GM18511 (cell line): ENCODE measurements at regions not wholly inside any gene's neighbourhood (a gene's known extent, or its start where the extent isn't known, plus 50 kb on each side); places are given as distances from the start of the nearest gene placed in this dataset.

ENCODE experiments used
- ATAC-seq: cut with Tn5 transposase; IDR thresholded peaks from one replicate; pipeline ENCODE4 v1.9.1; 2021; ENCODE audit warnings: mild to moderate bottlenecking, moderate library complexity; ENCODE audit not compliant: unreplicated experiment

DNA sequence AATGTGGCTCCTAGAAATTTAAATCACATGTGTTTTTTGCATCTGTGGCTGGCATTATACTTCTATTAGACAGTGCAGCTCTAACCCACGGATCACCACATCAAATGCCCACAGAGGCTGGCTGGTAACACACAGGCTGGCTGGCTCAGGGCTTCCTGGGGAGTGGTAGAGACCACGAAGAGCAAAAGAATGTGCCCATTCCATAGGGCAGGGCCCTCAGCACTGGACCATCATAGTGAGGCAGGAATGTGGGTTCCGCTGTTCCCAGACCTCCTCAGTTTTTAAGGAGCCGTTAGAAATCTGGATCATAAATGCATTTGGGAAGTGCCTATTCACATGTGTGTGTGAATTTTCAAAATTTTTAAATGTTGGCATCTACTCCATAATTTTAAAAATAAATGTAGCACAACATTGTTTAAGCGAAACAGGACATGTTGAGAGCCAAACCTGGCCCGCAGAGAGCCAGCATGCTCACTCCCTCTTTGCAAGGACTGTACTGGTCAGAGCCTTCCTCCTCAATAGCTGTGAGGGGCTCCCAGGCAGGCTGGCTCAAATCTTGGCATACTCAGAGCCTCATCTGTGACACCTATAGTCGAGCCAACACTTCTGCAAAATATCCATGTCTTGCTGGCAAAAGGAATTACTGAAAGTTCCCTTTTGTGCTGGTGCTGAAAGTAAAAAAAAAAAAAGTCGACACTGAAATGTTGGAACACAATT, 190.5 kb downstream of the FNDC1 start:
- no peak for ATAC-seq

DNA sequence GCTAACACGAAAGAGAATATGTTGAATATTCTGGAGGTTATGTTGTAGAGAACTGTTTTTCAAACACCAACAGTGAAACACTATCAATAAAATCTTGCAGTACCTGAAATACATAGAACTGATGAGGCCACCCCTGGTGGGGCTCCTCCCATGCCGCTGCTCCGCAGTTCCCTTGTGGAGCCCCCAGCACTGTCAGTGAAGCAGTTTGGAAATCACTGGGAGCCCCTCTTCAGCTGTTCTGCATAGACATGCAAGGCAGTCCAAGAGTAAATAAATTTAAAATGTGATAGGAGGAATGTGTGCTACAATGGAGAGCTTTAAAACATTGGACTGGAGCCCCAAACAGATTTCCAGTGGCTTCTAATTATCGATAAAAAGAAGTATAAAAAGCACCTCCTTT, 189.4 kb downstream of the FNDC1 start:
- ATAC-seq, result no peak

DNA sequence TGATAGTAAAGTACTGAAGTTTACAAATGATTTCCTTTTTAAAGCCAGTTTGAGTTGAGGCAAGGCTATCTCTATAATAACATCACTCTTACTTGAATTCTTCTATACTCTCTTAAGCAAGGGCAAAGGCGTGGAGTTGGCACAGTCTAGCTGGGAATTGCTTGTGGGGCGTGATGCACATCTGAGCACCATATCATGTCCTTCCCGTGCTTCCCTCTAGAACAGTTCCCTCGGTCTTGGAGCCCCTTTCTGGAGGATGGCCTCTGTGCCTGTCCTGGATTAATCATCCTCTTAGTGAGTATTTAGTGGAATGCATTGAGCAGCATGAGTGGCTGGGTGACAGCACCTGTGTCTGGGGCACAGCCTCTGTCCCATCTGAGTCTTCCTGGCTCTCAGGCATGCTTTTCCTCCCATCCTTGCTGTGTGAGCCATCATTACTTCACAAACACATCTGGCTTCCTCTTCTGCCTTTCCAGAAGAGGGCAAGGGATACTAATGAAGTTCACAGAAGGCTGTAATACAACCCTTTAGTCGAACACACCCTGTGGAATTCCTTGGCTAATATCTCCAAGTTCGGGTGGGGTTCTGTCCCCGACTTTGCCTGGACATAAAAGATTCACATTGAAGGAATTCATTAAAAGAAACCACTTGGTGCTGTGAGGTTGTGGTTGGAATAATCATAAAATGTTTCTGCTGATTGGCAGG, 188.2 kb downstream of the FNDC1 start:
- no peak for ATAC-seq

DNA sequence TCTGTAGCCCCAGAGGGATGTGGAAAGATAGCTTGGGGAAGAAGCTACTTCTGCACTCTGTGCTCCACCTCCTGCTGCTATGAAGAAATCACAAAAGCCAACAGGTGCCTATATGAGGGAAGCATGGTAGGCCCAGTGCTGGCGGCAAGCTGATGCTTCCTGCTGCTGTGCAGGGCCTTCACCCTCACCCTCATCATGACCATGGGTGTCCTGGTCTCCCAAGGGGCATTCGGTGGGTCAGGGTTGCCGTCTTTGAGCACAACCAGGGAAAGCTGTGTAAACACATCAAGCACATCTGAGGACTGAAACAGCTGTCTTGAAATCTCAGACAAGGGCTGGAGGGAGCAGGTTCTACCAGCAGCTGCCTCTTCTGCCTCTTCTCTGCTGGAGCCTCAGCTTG, 184.0 kb downstream of the FNDC1 start:
- ATAC-seq, result no peak

DNA sequence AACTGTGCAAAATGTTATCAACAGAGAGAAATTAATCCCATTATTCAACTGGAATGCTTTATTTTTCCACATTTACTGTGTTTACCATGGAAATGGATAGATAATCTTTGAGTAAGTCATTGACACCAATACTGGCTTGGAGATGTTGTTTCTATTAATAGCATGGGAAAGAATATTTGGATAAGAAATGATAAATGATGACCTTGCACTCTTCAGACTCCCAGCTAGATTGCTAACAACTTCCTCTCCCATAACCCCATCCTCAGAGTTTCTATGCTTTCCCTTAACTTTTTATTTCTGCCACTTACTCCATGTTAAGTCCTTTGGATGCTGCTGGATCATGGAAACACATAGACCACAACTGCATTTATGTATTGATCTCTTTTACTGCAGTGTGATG, 182.5 kb downstream of the FNDC1 start:
- no peak for ATAC-seq

DNA sequence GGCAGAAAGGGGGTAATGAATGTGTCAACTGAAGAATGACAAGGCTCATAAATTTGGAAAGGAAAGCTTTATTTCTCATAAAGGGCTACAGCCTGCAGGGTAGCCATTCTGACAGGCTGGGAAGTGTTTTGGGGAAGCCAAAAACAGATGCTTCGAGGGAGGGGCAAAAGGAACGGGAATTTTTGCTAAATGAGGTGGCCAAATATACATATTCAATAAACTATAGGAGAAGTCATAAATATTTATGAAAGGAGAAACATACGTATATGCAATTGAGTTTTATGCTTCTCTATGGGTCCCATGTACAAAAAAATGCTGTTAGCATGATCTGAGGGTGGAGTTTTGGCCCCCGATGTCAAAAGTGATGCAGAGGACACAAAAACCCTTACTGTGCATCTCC, 180.7 kb downstream of the FNDC1 start:
- no peak for ATAC-seq

DNA sequence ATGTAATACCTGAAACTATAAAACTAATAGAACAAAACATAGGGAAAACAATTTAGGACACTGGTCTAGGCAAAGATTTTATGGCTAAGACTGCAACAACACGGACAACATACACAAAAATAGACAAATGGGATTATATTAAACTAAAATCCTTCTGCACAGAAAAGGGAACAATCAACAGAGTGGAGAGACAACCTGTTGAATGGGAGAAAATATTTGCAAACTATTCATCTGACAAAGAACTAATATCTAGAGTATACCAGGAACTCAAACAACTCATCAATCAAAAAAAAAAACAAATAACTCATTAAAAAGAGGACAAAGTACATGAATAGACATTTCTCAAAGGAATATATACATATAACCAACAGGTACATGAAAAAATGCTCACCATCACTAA, 174.5 kb downstream of the FNDC1 start:
- ATAC-seq, result no peak

DNA sequence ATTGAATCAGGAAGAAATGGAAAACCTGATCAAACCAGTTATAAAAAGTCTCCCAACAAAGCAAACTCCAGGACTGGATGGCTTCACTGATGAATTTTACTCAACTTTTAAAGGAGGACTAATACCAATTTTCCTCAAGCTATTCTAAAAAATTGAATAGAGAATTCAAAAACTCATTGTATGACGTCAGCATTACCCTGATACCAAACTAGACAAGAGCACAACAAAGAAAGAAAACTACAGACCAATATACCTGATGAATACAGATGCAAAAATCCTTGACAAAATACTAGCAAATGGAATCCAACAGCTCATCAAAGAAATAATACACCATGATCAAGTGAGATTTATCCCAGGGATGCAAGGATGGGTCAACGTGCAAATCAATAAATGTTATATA, 172.9 kb downstream of the FNDC1 start:
- ATAC-seq, result no peak

DNA sequence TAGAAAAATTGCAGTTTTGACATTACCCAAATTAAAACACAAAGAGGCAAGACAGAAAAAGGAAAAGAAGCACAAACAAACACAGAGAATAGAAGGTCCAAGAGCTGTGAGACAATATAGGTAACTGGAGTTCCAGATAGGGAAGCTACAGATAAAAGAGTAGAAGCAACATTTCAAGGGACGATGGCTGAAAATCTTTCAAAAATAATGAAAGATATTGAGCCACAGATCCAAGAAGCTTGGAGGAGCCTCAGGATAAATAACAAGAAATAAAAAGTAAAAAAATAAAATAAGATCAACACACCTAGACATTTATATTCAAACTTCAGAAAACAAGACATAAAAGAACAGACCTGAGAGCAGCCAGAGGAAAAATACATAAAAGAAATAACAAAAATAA, 164.9 kb downstream of the FNDC1 start:
- ATAC-seq, result no peak

DNA sequence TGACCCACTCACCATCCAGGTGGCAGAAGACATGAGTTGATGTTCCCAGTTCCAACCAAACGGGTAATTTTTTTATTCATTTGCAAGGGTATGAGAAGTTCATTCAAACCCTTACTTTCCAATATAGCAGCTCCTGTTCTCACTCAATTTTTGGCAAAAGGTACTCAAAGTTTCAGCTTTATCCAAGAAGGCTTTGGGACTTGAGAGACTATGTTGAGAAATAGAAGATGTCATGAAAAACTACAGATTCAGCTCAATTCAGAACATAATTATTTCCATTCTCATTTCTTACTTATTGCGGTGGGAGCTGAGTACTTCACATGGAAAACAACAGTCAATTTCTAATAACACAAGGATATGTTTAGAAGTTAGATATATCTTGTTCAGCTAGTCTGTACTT, 162.3 kb downstream of the FNDC1 start:
- no peak for ATAC-seq

DNA sequence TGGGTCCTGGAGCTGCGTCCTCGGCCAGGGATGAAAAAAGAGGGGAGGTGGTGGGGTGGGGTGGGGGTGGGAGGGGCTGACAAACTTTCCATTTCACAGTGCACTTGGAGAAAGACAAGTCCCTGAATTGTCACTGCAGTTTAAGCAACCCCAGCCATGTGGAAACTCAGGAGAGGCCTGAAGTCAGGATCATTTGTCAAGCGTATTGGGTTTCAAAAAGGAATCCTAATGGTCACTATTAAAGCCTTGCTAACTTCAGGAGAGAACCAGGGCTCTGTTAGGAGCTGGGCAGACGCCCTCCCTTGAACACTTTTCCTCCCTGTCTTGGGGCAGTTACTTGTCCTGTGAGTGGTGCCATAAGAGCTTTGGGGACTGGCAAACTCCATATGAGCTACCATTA, 159.9 kb downstream of the FNDC1 start:
- no peak for ATAC-seq

DNA sequence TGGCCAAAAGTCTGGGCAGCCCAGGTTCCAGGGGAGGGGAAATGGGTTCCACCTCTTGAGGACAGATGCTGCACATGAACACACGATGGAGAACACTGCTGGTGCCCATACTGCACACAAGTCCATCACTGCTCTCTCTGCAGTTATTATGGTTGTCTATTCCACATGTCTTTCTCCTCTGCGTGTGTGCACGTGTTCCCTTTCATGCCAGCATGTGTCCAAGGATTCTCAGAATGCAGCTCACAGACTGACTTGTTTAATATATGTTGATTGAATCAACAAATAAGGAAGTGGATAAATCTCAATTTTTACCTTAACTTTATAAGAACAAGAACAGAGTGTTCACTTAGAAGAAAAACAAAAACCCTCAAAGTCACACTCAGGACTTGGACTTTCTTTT, 158.9 kb downstream of the FNDC1 start:
- no peak for ATAC-seq

DNA sequence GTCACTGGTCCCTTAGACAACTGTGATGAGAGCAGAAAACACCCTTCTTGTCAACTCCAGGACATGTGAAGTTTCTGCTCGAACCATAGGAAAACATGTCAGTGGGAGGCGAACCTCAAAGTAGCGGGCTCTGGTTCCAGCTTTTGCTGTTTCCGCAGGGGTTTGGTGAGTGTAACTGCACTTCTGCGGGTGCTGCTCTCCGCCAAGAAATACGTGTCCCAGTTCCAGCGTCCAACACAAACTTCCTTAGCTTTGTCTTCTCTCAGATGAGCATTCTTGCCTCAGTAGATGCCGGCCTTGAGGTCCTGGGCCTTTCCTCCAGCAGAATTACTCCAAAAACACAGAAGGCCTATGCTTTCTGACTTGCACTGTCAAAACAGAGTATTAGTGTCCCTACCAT, 156.3 kb downstream of the FNDC1 start:
- no peak for ATAC-seq

DNA sequence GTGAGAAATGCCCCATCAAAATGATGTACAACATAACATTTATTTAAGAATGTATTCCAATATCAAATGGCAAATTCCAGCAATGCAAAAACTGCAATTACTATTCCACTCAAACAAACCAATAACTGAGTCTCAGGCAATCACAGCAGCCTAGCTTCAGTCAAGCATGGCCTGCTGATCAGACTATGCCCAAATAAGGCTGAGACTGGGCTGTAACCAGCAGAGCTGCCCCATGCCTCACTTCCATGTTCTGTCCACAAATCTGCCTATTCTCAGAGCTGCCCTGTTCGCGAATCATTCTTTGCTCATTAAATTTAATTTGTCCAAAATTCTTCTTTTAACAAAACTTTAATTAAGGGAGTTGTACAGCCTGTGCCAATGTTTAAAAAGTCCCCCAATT, 155.4 kb downstream of the FNDC1 start:
- no peak for ATAC-seq
